ENCODE measurements at regions not wholly inside any gene's neighbourhood (a gene's known extent, or its start where the extent isn't known, plus 50 kb on each side); places are given as distances from the start of the nearest gene placed in this dataset.

- Histone ChIP-seq H3K4me3 (replicated peaks in 1 of 3; ENCODE audit: insufficient read depth in 1 of 3, low read depth in 2 of 3, low read length in 3 of 3) (no peak overlapping the region), H3K27ac (ENCODE audit: extremely low read length, insufficient read depth, low read length) (no peak overlapping the region), H3K79me2 (ENCODE audit: insufficient read depth, low read length) (no peaks in the 10 kb centered on the region), H4K20me1 (ENCODE audit: insufficient read depth, low read length) (no peaks in the 10 kb centered on the region), H3K4me1 (ENCODE audit: insufficient read depth, low read length) (no peaks in the 10 kb centered on the region), H3K9me3 (ENCODE audit: low read length) (no peaks in the 10 kb centered on the region), H2AFZ (ENCODE audit: low read length) (no peak overlapping the region), H3K27me3 (ENCODE audit: control insufficient read depth in 1 of 2, insufficient read depth in 2 of 2, low read length in 2 of 2) (peaks cover 0 to 4% of the 10 kb centered on the region in 2 experiments; a peak in 1 of 5 replicates), H3K4me2 (ENCODE audit: low read depth, low read length) (no peak overlapping the region), H3K36me3 (replicated peaks in 1 of 2; ENCODE audit: control insufficient read depth in 1 of 2, insufficient read depth in 2 of 2, low read length in 2 of 2) (no peaks in the 10 kb centered on the region), H3K9ac (ENCODE audit: insufficient read depth, low read depth, low read length) (no peak overlapping the region)
- ATAC-seq (no peak), FAIRE-seq (no peak), DNase-seq (ENCODE audit: low spot score) (no peak)
- 58% methylated on average over 3 of the region's 4 CpGs for WGBS (ENCODE audit: low lambda C conversion rate)
- no TSS peak for BruUV-seq (replicated peaks)
- CTCF ChIA-PET (ENCODE audit: low intra/inter-chr PET ratio, low total read pairs): no interaction called here
- POLR2A ChIA-PET: no interaction called here
- in situ Hi-C loops (cut with HindIII; ENCODE audit: extremely low pct_ligation_motif_present, low pct_unique_long_range_greater_than_20kb) (no loop called here), intact Hi-C loops (cut with micrococcal nuclease; ENCODE audit: unreplicated experiment) (no loop called here)
- TF ChIP-seq KMT2B (CRISPR knock-in tag; IDR thresholded peaks at IDR 0.05) (no peak), KLF9 (CRISPR knock-in tag; IDR thresholded peaks at IDR 0.05; ENCODE audit: low read depth) (no peak), ETV5 (CRISPR knock-in tag; IDR thresholded peaks at IDR 0.05; ENCODE audit: borderline replicate concordance) (no peak), ZNF17 (CRISPR knock-in tag; IDR thresholded peaks at IDR 0.05) (no peak), ZBTB40 (IDR thresholded peaks at IDR 0.05) (no peak), ZBTB40 (CRISPR knock-in tag; IDR thresholded peaks at IDR 0.05) (no peak), KDM2A (CRISPR knock-in tag; IDR thresholded peaks at IDR 0.05; ENCODE audit: borderline replicate concordance, low read depth) (no peak), LRRFIP1 (CRISPR knock-in tag; conservative IDR thresholded peaks at IDR 0.05) (no peak), ZSCAN29 (CRISPR knock-in tag; conservative IDR thresholded peaks at IDR 0.05) (no peak), ZNF780A (CRISPR knock-in tag; IDR thresholded peaks at IDR 0.05) (no peak), TRIM24 (CRISPR knock-in tag; IDR thresholded peaks at IDR 0.05) (no peak)
- TF ChIP-seq, protein P1, sequence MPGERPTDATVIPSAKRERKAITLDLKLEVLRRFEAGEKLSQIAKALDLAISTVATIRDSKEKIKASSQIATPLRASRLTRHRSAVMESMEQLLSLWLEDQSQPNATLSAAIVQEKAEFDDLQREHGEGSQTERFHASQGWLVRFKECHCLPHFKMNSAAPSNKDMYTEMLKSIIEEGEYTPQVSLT (CRISPR knock-in tag; IDR thresholded peaks at IDR 0.05; ENCODE audit: borderline replicate concordance, low read depth): no peak
- TF ChIP-seq, protein P2, sequence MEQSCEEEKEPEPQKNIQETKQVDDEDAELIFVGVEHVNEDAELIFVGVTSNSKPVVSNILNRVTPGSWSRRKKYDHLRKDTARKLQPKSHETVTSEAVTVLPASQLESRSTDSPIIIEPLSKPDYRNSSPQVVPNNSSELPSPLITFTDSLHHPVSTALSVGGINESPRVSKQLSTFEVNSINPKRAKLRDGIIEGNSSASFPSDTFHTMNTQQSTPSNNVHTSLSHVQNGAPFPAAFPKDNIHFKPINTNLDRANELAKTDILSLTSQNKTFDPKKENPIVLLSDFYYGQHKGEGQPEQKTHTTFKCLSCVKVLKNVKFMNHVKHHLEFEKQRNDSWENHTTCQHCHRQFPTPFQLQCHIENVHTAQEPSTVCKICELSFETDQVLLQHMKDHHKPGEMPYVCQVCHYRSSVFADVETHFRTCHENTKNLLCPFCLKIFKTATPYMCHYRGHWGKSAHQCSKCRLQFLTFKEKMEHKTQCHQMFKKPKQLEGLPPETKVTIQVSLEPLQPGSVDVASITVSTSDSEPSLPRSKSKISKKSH (CRISPR knock-in tag; IDR thresholded peaks at IDR 0.05; ENCODE audit: borderline replicate concordance): no peak
Measured at GRCh38 chr1:220335668-220336067, 63.4 kb upstream of the RAB3GAP2 start.
